ENCODE measurements at regions not wholly inside any gene's neighbourhood (a gene's known extent, or its start where the extent isn't known, plus 50 kb on each side); places are given as distances from the start of the nearest gene placed in this dataset.

GRCh38 chr7:386385-386784 lies 96.4 kb downstream of the FOXL3 start:
- no peak overlapping the region for H3K27ac ChIP-seq
- TF ChIP-seq CTCF (IDR thresholded peaks at IDR 0.05): no peak
- TF ChIP-seq POLR2AphosphoS5 (IDR thresholded peaks at IDR 0.05): no peak
- TF ChIP-seq POLR2A (IDR thresholded peaks at IDR 0.05): no peak
- no peaks in the 10 kb centered on the region for H3K27me3 ChIP-seq
- peak in 1 of 2 donors; percentile 13 for DNase-seq (ENCODE audit: low spot score in 2 of 2)
- no peak overlapping the region for H3K4me3 ChIP-seq
- intact Hi-C loops (cut with DNase I; ENCODE audit: low total_unique reads): no loop called here
- no peaks in the 10 kb centered on the region for H3K4me1 ChIP-seq
- H3K36me3 ChIP-seq: no peaks in the 10 kb centered on the region
- H3K9me3 ChIP-seq: peaks cover 8 to 16% of the 10 kb centered on the region in 2 donors

- Histone ChIP-seq H3K36me3 (no peaks in the 10 kb centered on the region), H3K4me3 (no peak overlapping the region), H3K4me1 (no peaks in the 10 kb centered on the region), H3K27ac (peak overlapping the region in 1 of 2 donors; percentile 12), H3K27me3 (no peaks in the 10 kb centered on the region), H3K9me3 (peaks cover 8 to 16% of the 10 kb centered on the region in 2 donors)
- TF ChIP-seq POLR2A (IDR thresholded peaks at IDR 0.05) (no peak), CTCF (IDR thresholded peaks at IDR 0.05) (no peak), POLR2AphosphoS5 (IDR thresholded peaks at IDR 0.05) (no peak)
- DNase-seq (ENCODE audit: low spot score in 2 of 2): peak in 1 of 2 donors; percentile 50
- intact Hi-C loops (cut with DNase I; ENCODE audit: low total_unique reads): no loop called here
Observed at GRCh38 chr7:387132-388022, 97.4 kb downstream of the FOXL3 start.

- no peaks in the 10 kb centered on the region for H3K4me1 ChIP-seq
- H3K4me3 ChIP-seq: no peak overlapping the region
- H3K9me3 ChIP-seq: peaks cover 8 to 15% of the 10 kb centered on the region in 2 donors
- no peaks in the 10 kb centered on the region for H3K27me3 ChIP-seq
- peak in 1 of 2 donors; percentile 17 for DNase-seq (ENCODE audit: low spot score in 2 of 2)
- no peaks in the 10 kb centered on the region for H3K36me3 ChIP-seq
- intact Hi-C loops (cut with DNase I; ENCODE audit: low total_unique reads): no loop called here
- TF ChIP-seq CTCF (IDR thresholded peaks at IDR 0.05) (no peak), POLR2AphosphoS5 (IDR thresholded peaks at IDR 0.05) (no peak), POLR2A (IDR thresholded peaks at IDR 0.05) (no peak)
- H3K27ac ChIP-seq: peak overlapping the region in 1 of 2 donors; percentile 12
Observed at GRCh38 chr7:388023-388960, 98.3 kb downstream of the FOXL3 start.

GRCh38 chr7:388961-389701 lies 99.2 kb downstream of the FOXL3 start:
- no peak overlapping the region for H3K27ac ChIP-seq
- no peaks in the 10 kb centered on the region for H3K27me3 ChIP-seq
- H3K4me1 ChIP-seq: no peaks in the 10 kb centered on the region
- intact Hi-C loops (cut with DNase I; ENCODE audit: low total_unique reads): no loop called here
- peaks cover 8% of the 10 kb centered on the region in 2 donors for H3K9me3 ChIP-seq
- H3K36me3 ChIP-seq: no peaks in the 10 kb centered on the region
- H3K4me3 ChIP-seq: no peak overlapping the region
- TF ChIP-seq CTCF (IDR thresholded peaks at IDR 0.05) (no peak), POLR2AphosphoS5 (IDR thresholded peaks at IDR 0.05) (no peak), POLR2A (IDR thresholded peaks at IDR 0.05) (no peak)
- peak in 1 of 2 donors; percentile 15 for DNase-seq (ENCODE audit: low spot score in 2 of 2)

Measured in breast epithelium (tissue), 4 donors.